GM12865 (cell line): ENCODE measurements at regions not wholly inside any gene's neighbourhood (a gene's known extent, or its start where the extent isn't known, plus 50 kb on each side); places are given as distances from the start of the nearest gene placed in this dataset.
"Not testable (repeated sequence)": the region's sequence is repeated elsewhere in the genome, so short reads cannot be mapped to it uniquely, and the experiment has no call there.

Experiments
- DNase-seq: peaks from one replicate; pipeline ENCODE4 v3.0.0; 2010; ENCODE audit warnings: low read depth
- H3K4me3 ChIP-seq: 2 replicates; pipeline ENCODE4 v1.5.1; 2011; ENCODE audit warnings: mild to moderate bottlenecking, low read depth, low read length, control low read depth
- TF ChIP-seq, protein P1 (sequence below): IDR thresholded peaks from 2 replicates; pipeline ENCODE4 v1.5.1; 2011; ENCODE audit warnings: low read length, control low read depth, low read depth, inconsistent platforms; ENCODE audit not compliant: insufficient read depth; ENCODE audit errors: missing control alignments

DNA sequence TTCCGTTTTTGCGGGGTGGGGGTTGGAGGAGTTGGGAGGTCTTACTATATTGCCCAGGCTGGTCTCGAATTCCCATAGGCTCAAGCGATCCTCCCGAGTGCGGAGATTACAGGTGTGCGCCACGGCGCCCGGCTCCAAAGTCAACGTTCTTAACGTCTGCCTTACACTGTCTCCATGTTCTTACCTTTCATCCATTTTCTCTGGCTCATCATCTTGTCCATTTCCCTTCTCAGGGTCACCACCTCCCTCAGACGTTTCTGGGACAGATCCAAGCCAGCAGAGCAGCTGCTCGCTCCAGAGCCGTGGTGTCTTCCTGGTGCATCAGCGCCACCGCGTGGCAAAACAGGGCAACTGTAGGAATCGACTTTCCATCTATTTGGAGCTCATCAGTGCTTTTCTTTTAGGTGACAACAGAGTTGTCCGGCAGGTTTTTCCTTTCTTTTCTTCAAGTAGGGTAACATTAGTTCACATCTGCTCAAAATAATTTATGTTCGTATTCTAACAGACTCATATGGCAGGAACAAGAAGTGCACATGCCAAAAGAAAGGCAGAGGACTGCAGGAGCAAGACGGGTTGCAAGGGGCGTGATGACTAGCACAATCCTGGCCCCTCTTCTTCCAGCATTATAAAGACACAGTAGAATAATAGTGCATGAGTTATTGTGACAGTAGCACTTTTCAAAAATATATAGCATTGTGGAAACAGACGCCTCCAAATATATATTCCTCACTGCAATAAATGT, 103.1 kb upstream of the ABCC4 start:
- DNase-seq: peak; percentile 88
- TF ChIP-seq, protein P1, sequence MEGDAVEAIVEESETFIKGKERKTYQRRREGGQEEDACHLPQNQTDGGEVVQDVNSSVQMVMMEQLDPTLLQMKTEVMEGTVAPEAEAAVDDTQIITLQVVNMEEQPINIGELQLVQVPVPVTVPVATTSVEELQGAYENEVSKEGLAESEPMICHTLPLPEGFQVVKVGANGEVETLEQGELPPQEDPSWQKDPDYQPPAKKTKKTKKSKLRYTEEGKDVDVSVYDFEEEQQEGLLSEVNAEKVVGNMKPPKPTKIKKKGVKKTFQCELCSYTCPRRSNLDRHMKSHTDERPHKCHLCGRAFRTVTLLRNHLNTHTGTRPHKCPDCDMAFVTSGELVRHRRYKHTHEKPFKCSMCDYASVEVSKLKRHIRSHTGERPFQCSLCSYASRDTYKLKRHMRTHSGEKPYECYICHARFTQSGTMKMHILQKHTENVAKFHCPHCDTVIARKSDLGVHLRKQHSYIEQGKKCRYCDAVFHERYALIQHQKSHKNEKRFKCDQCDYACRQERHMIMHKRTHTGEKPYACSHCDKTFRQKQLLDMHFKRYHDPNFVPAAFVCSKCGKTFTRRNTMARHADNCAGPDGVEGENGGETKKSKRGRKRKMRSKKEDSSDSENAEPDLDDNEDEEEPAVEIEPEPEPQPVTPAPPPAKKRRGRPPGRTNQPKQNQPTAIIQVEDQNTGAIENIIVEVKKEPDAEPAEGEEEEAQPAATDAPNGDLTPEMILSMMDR: peak; percentile 86
- H3K4me3 ChIP-seq: peak overlapping the region; percentile 59

DNA sequence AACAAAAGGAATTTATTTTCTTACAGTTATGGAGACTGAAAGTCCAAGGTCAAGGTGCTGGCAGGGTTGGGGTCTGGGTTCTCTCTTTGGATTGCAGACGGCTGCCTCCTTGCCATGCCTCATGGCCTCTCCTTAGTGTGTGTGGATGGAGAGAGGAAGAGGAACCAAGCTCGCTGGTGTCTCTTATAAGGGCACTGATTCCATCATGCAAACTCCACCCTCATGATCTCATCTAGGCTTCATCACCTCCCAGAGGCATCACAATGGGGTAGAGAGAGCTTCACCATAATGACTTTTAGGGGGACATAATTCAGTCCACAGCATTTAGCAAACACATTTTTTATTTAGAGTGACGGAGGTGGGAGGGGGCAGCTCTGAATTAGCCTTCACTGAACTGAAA, 104.9 kb upstream of the ABCC4 start:
- TF ChIP-seq, protein P1: no peak
- H3K4me3 ChIP-seq: no peak overlapping the region
- no peak for DNase-seq

DNA sequence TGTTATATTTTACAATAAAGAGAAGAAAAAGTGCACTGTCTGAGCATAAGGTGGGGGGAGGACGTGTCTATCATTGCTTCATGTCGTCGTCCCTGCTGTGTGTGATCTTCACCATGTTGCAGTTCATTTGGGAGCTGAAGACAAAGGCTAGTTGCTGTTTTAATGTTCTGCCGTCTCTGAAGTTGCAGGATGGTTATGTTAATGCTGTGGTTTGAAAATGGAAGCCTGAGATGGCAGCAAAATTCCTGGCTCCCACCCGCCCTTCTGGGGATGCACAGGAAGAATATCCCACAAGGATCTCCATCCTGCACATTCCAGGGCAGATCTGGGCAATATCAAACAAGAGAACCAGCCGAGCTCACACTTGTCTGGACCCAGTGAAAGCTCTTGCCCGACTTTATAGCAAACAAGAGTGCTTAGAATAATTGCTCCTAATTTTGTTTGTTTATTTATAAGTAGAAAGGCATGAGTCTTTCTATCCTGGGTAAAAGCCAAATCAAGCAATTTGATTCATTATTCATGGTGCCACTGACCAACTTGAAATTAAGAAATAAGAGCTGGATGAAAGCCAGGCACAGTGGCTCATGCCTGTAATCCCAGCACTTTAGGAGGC, 110.3 kb upstream of the ABCC4 start:
- no peak for DNase-seq
- TF ChIP-seq, protein P1: no peak
- H3K4me3 ChIP-seq: no peak overlapping the region

DNA sequence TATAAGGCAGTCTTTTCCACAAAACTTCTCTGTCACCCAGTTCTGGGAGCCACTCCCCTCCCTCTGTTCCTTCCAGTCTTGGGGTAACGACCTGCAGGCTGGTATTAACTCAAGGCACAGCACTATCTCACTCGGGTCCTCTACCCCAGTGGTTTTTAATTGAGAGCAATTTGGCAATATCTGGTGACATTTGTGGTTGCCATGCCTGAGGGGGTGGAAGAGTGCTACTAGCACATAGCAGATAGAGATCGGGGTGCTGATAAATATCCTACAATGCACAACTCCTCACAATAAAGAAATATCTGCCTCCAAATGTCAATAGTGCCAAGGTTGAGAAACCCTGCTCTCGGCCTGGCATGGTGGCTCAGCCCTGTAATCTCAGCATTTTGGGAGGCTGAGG, 117.7 kb upstream of the ABCC4 start:
- no peak for DNase-seq
- TF ChIP-seq, protein P1: no peak
- no peak overlapping the region for H3K4me3 ChIP-seq

DNA sequence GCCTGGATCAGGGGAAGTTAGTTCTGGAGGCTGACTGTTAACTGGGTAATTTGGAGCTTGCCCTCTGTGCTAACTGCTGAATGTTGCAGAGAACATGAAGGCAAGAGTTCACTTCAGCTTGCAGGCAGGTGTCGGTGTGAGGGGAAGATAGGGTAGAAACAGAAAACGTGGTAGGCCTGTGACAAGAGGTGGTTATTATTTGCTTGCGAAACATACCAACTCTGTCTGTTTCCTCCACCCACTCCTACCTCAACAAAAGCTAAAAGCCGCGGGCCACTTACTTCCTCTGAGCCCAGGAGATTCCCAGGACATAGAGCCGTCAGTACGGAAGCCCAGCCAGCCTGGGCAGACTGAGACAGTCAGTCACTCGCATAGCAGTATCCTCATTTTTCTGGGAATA, 119.2 kb upstream of the ABCC4 start:
- DNase-seq: peak; percentile 45
- TF ChIP-seq, protein P1: no peak

DNA sequence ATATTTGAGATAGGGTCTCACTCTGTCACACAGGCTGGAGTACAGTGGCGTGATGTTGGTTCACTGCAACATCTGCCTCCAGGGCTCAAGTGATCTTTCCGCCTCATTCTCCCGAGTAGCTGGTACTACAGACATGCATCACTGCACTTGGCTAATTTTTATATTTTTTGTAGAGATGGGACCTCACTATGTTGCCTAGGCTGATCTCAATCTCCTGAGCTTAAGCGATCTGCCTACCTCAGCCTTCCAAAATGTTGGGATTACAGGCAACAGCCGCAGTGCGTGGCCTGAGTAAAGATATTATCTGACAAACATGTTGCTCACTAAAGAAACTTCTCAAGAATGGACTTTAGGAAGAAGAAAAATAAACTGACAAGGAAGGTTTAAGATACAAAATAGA, 125.4 kb upstream of the ABCC4 start:
- H3K4me3 ChIP-seq: no peak overlapping the region
- DNase-seq: no peak
- TF ChIP-seq, protein P1: no peak

More for the DNA sequence above, 119.2 kb upstream of the ABCC4 start:
- no peak overlapping the region for H3K4me3 ChIP-seq

DNA sequence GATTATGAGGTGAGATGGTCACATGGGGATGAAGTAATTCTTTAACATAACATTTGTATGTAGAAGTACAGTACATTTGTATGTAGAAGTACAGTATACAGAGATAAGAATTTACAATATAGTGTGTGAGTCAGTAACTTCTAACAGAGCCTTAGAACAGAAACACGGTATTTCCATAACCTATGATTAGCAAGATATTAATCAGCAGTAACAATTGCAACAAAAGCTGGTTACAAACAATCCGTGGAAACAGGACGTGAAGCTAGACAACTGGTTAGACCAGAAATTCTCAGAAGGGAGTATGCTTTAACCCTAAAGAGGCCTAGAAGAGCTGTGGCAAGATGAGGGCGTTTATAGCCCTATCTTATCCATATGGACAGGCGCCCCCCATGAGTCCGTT, 122.0 kb upstream of the CLDN10 start:
- H3K4me3 ChIP-seq, DNase-seq: not testable (repeated sequence)
